HEK293T (cell line): ENCODE measurements at regions not wholly inside any gene's neighbourhood (a gene's known extent, or its start where the extent isn't known, plus 50 kb on each side); places are given as distances from the start of the nearest gene placed in this dataset.

Experiments used
- CTCF ChIA-PET: fragments of 350-600 bp; formaldehyde crosslinking; extraction: SDS; loops from one replicate; lab custom pipeline; 2021; ENCODE audit warnings: antibody characterized with exemption, inconsistent platforms; lab: Yijun Ruan, JAX
- POLR2A ChIA-PET: fragments of 350-600 bp; formaldehyde crosslinking; extraction: SDS; loops from one replicate; lab custom pipeline; 2020; ENCODE audit warnings: antibody characterized with exemption, inconsistent platforms; lab: Yijun Ruan, JAX
- DNase-seq: peaks from one replicate; pipeline ENCODE4 v3.0.0; 2012; ENCODE audit warnings: mixed read lengths; ENCODE audit errors: extremely low spot score
- ARNT ChIP-seq: fragments of 450-650 bp; IDR thresholded peaks from 2 replicates; pipeline ENCODE4 v1.6.1; 2017; ENCODE audit warnings: mild to moderate bottlenecking
- BHLHE40 ChIP-seq: fragments of 450-650 bp; IDR thresholded peaks from 2 replicates; pipeline ENCODE4 v1.6.1; 2016; ENCODE audit warnings: mild to moderate bottlenecking, moderate library complexity, borderline replicate concordance
- CTBP1 ChIP-seq: fragments of 450-650 bp; IDR thresholded peaks from 2 replicates; pipeline ENCODE4 v1.6.1; 2016; ENCODE audit warnings: borderline replicate concordance
- ELF4 ChIP-seq: fragments of 450-650 bp; IDR thresholded peaks from 2 replicates; pipeline ENCODE4 v1.6.1; 2017; ENCODE audit warnings: antibody characterized with exemption
- FOXA1 ChIP-seq: fragments of 450-650 bp; IDR thresholded peaks from 2 replicates; pipeline ENCODE4 v1.6.1; 2016; ENCODE audit warnings: mild to moderate bottlenecking
- FOXK2 ChIP-seq: fragments of 450-650 bp; IDR thresholded peaks from 2 replicates; pipeline ENCODE4 v1.6.1; 2016; ENCODE audit warnings: mild to moderate bottlenecking
- FOXM1 ChIP-seq: fragments of 450-650 bp; IDR thresholded peaks from 2 replicates; pipeline ENCODE4 v1.6.1; 2017; ENCODE audit warnings: mild to moderate bottlenecking, borderline replicate concordance
- HDGF ChIP-seq: fragments of 450-650 bp; IDR thresholded peaks from 2 replicates; pipeline ENCODE4 v1.6.1; 2017; ENCODE audit warnings: antibody characterized with exemption, borderline replicate concordance
- L3MBTL2 ChIP-seq: fragments of 450-650 bp; conservative IDR thresholded peaks from 2 replicates; pipeline ENCODE4 v1.6.1; 2016; ENCODE audit warnings: mild to moderate bottlenecking
- LEF1 ChIP-seq: fragments of 450-650 bp; IDR thresholded peaks from 2 replicates; pipeline ENCODE4 v1.6.1; 2017; ENCODE audit warnings: mild to moderate bottlenecking, borderline replicate concordance
- NFRKB ChIP-seq: fragments of 450-650 bp; IDR thresholded peaks from 2 replicates; pipeline ENCODE4 v1.6.1; 2016; ENCODE audit warnings: mild to moderate bottlenecking, moderate library complexity
- PKNOX1 ChIP-seq: fragments of 450-650 bp; IDR thresholded peaks from 2 replicates; pipeline ENCODE4 v1.6.1; 2016
- SP1 ChIP-seq: fragments of 450-650 bp; IDR thresholded peaks from 2 replicates; pipeline ENCODE4 v1.6.1; 2017
- SUZ12 ChIP-seq: fragments of 450-650 bp; IDR thresholded peaks from 2 replicates; pipeline ENCODE4 v1.6.1; 2016; ENCODE audit warnings: mild to moderate bottlenecking
- TARDBP ChIP-seq: fragments of 450-650 bp; IDR thresholded peaks from 2 replicates; pipeline ENCODE4 v1.6.1; 2016
- ZNF384 ChIP-seq: fragments of 450-650 bp; IDR thresholded peaks from 2 replicates; pipeline ENCODE4 v1.6.1; 2016

- DNase-seq, result no peak
- CTCF ChIA-PET, result interaction anchor here (0.5 to 5.4 kb wide), 11 partner anchors 12 to 245 kb away, joined by 3 to 30 read pairs (median 4); no protein-coding TSS in a partner anchor
- POLR2A ChIA-PET, result interaction anchor here (1.0 to 2.7 kb wide), 8 partner anchors 14 to 124 kb away, joined by 3 to 11 read pairs (median 4); no protein-coding TSS in a partner anchor
- TF ChIP-seq CTBP1, result no peak
- no peak for TF ChIP-seq L3MBTL2
- no peak for TF ChIP-seq FOXA1
- TF ChIP-seq FOXK2, result no peak
Measured at GRCh38 chr6:28771401-28772267, 152.2 kb downstream of the TRIM27 start.

GRCh38 chr6:28772480-28773381, 151.1 kb downstream of the TRIM27 start:
- ChIA-PET POLR2A (interaction anchor here (1.0 to 2.7 kb wide), 10 partner anchors 15 to 243 kb away, joined by 3 to 11 read pairs (median 4); no protein-coding TSS in a partner anchor), CTCF (interaction anchor here (0.5 to 5.4 kb wide), 11 partner anchors 11 to 244 kb away, joined by 3 to 30 read pairs (median 4); no protein-coding TSS in a partner anchor)
- DNase-seq, result no peak
- TF ChIP-seq SP1 (no peak), L3MBTL2 (no peak), ZNF384 (no peak), HDGF (no peak), FOXM1 (no peak), LEF1 (no peak), FOXA1 (no peak), NFRKB (no peak), ELF4 (no peak), SUZ12 (no peak), PKNOX1 (no peak), FOXK2 (no peak), CTBP1 (no peak), BHLHE40 (no peak), TARDBP (no peak), ARNT (no peak)

GRCh38 chr6:28774292-28775051, 149.3 kb downstream of the TRIM27 start:
- DNase-seq, result no peak
- ChIA-PET POLR2A (interaction anchor here (0.6 to 1.6 kb wide), 4 partner anchors 21 to 92 kb away, joined by 3 to 6 read pairs (median 3); no protein-coding TSS in a partner anchor), CTCF (interaction anchor here (5.4 kb wide), 1 partner anchor 64 kb away, joined by 30 read pairs; no protein-coding TSS in a partner anchor)
- no peak for TF ChIP-seq TARDBP
- no peak for TF ChIP-seq NFRKB
- no peak for TF ChIP-seq FOXK2
- TF ChIP-seq FOXA1, result no peak
- TF ChIP-seq PKNOX1, result no peak
- TF ChIP-seq CTBP1, result no peak
- TF ChIP-seq BHLHE40, result no peak
- no peak for TF ChIP-seq ARNT
- no peak for TF ChIP-seq FOXM1
- TF ChIP-seq ZNF384, result no peak
- TF ChIP-seq SUZ12, result no peak
- no peak for TF ChIP-seq SP1
- no peak for TF ChIP-seq HDGF

- TF ChIP-seq L3MBTL2, result no peak
- no peak for TF ChIP-seq NFRKB
- no peak for TF ChIP-seq LEF1
- TF ChIP-seq FOXM1, result no peak
- TF ChIP-seq FOXK2, result no peak
- TF ChIP-seq PKNOX1, result no peak
- no peak for TF ChIP-seq SP1
- TF ChIP-seq TARDBP, result no peak
- TF ChIP-seq FOXA1, result no peak
- no peak for TF ChIP-seq HDGF
- no peak for TF ChIP-seq BHLHE40
- TF ChIP-seq ARNT, result no peak
- TF ChIP-seq ZNF384, result no peak
- no peak for TF ChIP-seq SUZ12
- no peak for TF ChIP-seq CTBP1
- TF ChIP-seq ELF4, result no peak
- POLR2A ChIA-PET, result interaction anchor here (0.6 to 1.5 kb wide), 2 partner anchors 35 to 91 kb away, joined by 3 read pairs; no protein-coding TSS in a partner anchor
- no peak for DNase-seq
- CTCF ChIA-PET, result interaction anchor here (0.8 to 1.3 kb wide), 2 partner anchors 9 to 63 kb away, joined by 3 to 6 read pairs; no protein-coding TSS in a partner anchor
Measured at GRCh38 chr6:28775052-28775376, 148.8 kb downstream of the TRIM27 start.
